PC-9 (cell line): ENCODE measurements at regions not wholly inside any gene's neighbourhood (a gene's known extent, or its start where the extent isn't known, plus 50 kb on each side); places are given as distances from the start of the nearest gene placed in this dataset.

ENCODE experiments used
- BruUV-seq: library from RNA; stranded (reverse); fragments of 400-500 nt; replicated peaks from 2 replicates; lab custom pipeline; 2021; lab: Mats Ljungman, UMichigan
- CTCF ChIA-PET: fragments of 300-600 bp; sonication (Branson Sonifier 250); formaldehyde crosslinking; loops from one replicate; lab custom pipeline; 2022; ENCODE audit warnings: antibody characterized with exemption; lab: Charles Lee
- POLR2A ChIA-PET: fragments of 300-600 bp; sonication (Branson Sonifier 250); formaldehyde crosslinking; loops from one replicate; lab custom pipeline; 2022; ENCODE audit warnings: antibody characterized with exemption; ENCODE audit not compliant: unreplicated experiment; lab: Charles Lee
- DNase-seq, 2 experiments: peaks; one replicate each; pipeline versions ENCODE4 v3.0.0 to v3.0.0-alpha.2; 2015 to 2022; ENCODE audit warnings: mixed read lengths in 1 of 2
- H2AFZ ChIP-seq: fragments of 200-600 bp; sonication (generic); 2 replicates; pipeline ENCODE4 v1.8.1; 2017; ENCODE audit warnings: antibody characterized with exemption
- H3F3A ChIP-seq: fragments of 200-600 bp; sonication (generic); 2 replicates; pipeline ENCODE4 v1.8.1; 2017; ENCODE audit warnings: antibody characterized with exemption, mild to moderate bottlenecking, low read depth; ENCODE audit not compliant: insufficient read depth
- H3K27ac ChIP-seq: fragments of 200-600 bp; sonication (generic); 2 replicates; pipeline ENCODE4 v1.6.1; 2016; ENCODE audit warnings: mixed run types
- H3K27me3 ChIP-seq: fragments of 200-600 bp; sonication (generic); 2 replicates; pipeline ENCODE4 v1.6.1; 2016; ENCODE audit warnings: low read depth, mixed run types; ENCODE audit not compliant: insufficient read depth
- H3K36me3 ChIP-seq: fragments of 200-600 bp; sonication (generic); 2 replicates; pipeline ENCODE4 v1.6.1; 2016; ENCODE audit warnings: low read depth, mixed run types
- H3K4me1 ChIP-seq: fragments of 200-600 bp; sonication (generic); replicated peaks from 2 replicates; pipeline ENCODE4 v1.6.1; 2016; ENCODE audit warnings: mixed run types; ENCODE audit not compliant: insufficient read depth
- H3K4me2 ChIP-seq: fragments of 200-600 bp; sonication (generic); 2 replicates; pipeline ENCODE4 v1.6.1; 2017; ENCODE audit warnings: mixed run types
- H3K4me3 ChIP-seq: fragments of 200-600 bp; sonication (generic); 2 replicates; pipeline ENCODE4 v1.6.1; 2016; ENCODE audit warnings: mixed run types
- H3K79me2 ChIP-seq: fragments of 200-600 bp; sonication (generic); 2 replicates; pipeline ENCODE4 v1.6.1; 2017; ENCODE audit warnings: low read depth, mixed run types
- H3K9me2 ChIP-seq: fragments of 200-600 bp; sonication (generic); 2 replicates; pipeline ENCODE4 v1.8.1; 2017; ENCODE audit warnings: mild to moderate bottlenecking; ENCODE audit not compliant: insufficient read depth
- H3K9me3 ChIP-seq: fragments of 200-600 bp; sonication (generic); 2 replicates; pipeline ENCODE4 v1.8.1; 2016; ENCODE audit warnings: low read depth; ENCODE audit not compliant: insufficient read depth
- H4K20me1 ChIP-seq: fragments of 200-600 bp; sonication (generic); 2 replicates; pipeline ENCODE4 v1.8.1; 2017; ENCODE audit not compliant: insufficient read depth
- EZH2 ChIP-seq: fragments of 200-600 bp; sonication (generic); IDR thresholded peaks from 2 replicates; pipeline ENCODE4 v1.8.0; 2017; ENCODE audit warnings: antibody characterized with exemption, low read depth
- intact Hi-C: fragments of 100-400 bp; cut with micrococcal nuclease; formaldehyde crosslinking; loops from one replicate; pipeline ENCODE4 v1.10.0; 2022; ENCODE audit not compliant: unreplicated experiment
- TF ChIP-seq, protein P1 (sequence below): fragments of 200-600 bp; sonication (generic); conservative IDR thresholded peaks from 2 replicates; pipeline ENCODE4 v1.6.1; 2017; ENCODE audit warnings: mixed run types, antibody characterized with exemption, mild to moderate bottlenecking, moderate library complexity

DNA sequence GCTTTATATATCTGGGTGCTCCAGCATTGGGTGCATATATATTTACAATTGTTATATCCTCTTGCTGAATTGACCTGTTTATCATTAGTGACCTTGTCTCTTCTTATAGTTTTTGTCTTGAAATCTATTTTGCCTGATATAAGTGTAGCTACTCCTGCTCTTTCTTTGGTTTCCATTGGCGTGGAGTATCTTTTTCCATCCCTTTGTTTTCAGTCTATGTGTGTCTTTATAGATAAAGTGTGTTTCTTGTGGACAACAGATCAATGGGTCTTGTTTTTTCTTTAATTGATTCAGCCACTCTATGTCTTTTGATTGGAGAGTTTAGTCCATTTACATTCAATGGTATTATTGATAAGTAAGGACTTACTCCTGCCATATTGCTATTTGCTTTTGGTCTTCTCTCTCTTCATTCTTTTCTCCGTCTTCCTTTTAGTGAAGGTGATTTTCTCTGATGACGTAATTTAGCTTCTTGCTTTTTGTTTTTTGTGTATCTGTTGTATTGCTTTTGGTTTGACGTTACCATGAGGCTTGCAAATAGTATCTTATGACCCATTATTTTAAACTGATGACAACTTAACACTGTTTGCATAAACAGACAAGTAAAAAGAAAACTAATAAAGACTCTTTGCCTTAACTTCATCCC is 347.6 kb downstream of the TMEM121 start:
- CTCF ChIA-PET, result no interaction called here
- no peak overlapping the region for H3K4me2 ChIP-seq
- TF ChIP-seq, protein P1, sequence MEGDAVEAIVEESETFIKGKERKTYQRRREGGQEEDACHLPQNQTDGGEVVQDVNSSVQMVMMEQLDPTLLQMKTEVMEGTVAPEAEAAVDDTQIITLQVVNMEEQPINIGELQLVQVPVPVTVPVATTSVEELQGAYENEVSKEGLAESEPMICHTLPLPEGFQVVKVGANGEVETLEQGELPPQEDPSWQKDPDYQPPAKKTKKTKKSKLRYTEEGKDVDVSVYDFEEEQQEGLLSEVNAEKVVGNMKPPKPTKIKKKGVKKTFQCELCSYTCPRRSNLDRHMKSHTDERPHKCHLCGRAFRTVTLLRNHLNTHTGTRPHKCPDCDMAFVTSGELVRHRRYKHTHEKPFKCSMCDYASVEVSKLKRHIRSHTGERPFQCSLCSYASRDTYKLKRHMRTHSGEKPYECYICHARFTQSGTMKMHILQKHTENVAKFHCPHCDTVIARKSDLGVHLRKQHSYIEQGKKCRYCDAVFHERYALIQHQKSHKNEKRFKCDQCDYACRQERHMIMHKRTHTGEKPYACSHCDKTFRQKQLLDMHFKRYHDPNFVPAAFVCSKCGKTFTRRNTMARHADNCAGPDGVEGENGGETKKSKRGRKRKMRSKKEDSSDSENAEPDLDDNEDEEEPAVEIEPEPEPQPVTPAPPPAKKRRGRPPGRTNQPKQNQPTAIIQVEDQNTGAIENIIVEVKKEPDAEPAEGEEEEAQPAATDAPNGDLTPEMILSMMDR, result no peak
- no peak for TF ChIP-seq EZH2

DNA sequence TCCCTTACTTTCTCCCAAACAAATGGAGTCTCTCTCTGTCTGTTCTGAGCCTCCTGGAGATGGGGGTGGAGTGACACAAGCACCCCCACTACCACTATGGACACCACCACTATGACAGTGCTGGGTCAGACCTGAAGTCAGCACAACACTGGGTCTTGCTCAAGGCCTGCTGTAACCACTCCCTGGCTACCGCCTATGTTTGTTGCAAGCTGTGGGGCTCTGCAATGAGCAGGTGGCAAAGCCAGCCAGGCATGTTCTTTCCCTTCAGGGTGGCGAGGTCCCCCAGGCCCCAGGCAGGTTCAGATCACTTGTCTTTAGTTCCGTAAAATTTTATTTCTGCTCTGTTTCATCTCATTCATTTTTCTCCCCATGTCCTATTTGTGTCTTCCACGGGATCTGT is 349.8 kb downstream of the TMEM121 start:
- no peaks in the 10 kb centered on the region for H4K20me1 ChIP-seq
- no peaks in the 10 kb centered on the region for H3K9me3 ChIP-seq
- no peak overlapping the region for H2AFZ ChIP-seq
- BruUV-seq, result no TSS peak
- no peaks in the 10 kb centered on the region for H3K79me2 ChIP-seq
- CTCF ChIA-PET, result no interaction called here
- H3F3A ChIP-seq, result no peaks in the 10 kb centered on the region
- no peak for TF ChIP-seq EZH2
- TF ChIP-seq, protein P1, result no peak
- intact Hi-C loops, result no loop called here
- POLR2A ChIA-PET, result interaction anchor here (0.6 kb wide), 1 partner anchor 789 kb away, joined by 6 read pairs; no protein-coding TSS in a partner anchor
- no peak overlapping the region for H3K27ac ChIP-seq
- no peaks in the 10 kb centered on the region for H3K4me1 ChIP-seq
- H3K4me3 ChIP-seq, result no peak overlapping the region
- H3K36me3 ChIP-seq, result no peaks in the 10 kb centered on the region
- peaks cover 75% of the 10 kb centered on the region for H3K27me3 ChIP-seq
- no peak for DNase-seq
- H3K4me2 ChIP-seq, result no peak overlapping the region
- H3K9me2 ChIP-seq, result no peaks in the 10 kb centered on the region

More for the DNA sequence above, 347.6 kb downstream of the TMEM121 start:
- POLR2A ChIA-PET, result no interaction called here
- Histone ChIP-seq H3K27me3 (peaks cover 57% of the 10 kb centered on the region), H3K27ac (no peak overlapping the region), H3K36me3 (no peaks in the 10 kb centered on the region), H3K79me2 (no peaks in the 10 kb centered on the region), H3K4me1 (no peaks in the 10 kb centered on the region), H3F3A (no peaks in the 10 kb centered on the region), H3K9me3 (no peaks in the 10 kb centered on the region), H2AFZ (no peak overlapping the region), H3K9me2 (no peaks in the 10 kb centered on the region), H4K20me1 (no peaks in the 10 kb centered on the region), H3K4me3 (no peak overlapping the region)
- intact Hi-C loops, result no loop called here
- DNase-seq, result no peak
- BruUV-seq, result no TSS peak

DNA sequence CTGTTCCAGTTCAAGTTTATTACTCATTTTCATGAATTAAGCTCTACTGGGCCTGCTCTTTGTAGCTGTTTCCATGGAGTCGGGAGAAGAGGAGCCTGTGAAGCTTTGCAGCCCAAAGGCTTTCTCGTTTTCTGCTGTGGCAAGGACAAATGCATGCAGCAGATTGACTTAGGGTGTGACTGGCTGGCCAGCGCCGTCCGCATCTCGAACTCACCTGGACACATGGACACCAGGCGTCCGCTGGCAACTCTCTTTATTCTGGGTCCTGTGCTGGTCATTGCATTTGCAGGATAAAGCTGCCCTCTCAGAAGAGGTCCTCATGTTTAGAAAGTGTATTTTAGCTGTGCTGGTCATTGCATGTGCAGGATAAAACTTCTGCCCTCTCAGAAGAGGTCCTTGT is 350.4 kb downstream of the TMEM121 start:
- no peaks in the 10 kb centered on the region for H3F3A ChIP-seq
- H3K27me3 ChIP-seq, result peaks cover 80% of the 10 kb centered on the region
- no peaks in the 10 kb centered on the region for H3K79me2 ChIP-seq
- H3K9me3 ChIP-seq, result no peaks in the 10 kb centered on the region
- BruUV-seq, result no TSS peak
- H3K4me2 ChIP-seq, result no peak overlapping the region
- no peak overlapping the region for H2AFZ ChIP-seq
- ChIA-PET POLR2A (no interaction called here), CTCF (no interaction called here)
- H3K36me3 ChIP-seq, result no peaks in the 10 kb centered on the region
- H4K20me1 ChIP-seq, result no peaks in the 10 kb centered on the region
- H3K4me3 ChIP-seq, result no peak overlapping the region
- DNase-seq, result no peak
- H3K27ac ChIP-seq, result no peak overlapping the region
- intact Hi-C loops, result no loop called here
- TF ChIP-seq, protein P1, result no peak
- TF ChIP-seq EZH2, result no peak
- H3K4me1 ChIP-seq, result no peaks in the 10 kb centered on the region
- no peaks in the 10 kb centered on the region for H3K9me2 ChIP-seq
